Upper lobe of right lung (tissue), 1 donor: ENCODE measurements at regions not wholly inside any gene's neighbourhood (a gene's known extent, or its start where the extent isn't known, plus 50 kb on each side); places are given as distances from the start of the nearest gene placed in this dataset.

Source experiments
- ATAC-seq: fragments of 200-7000 bp; cut with Tn5 transposase; one replicate; pipeline ENCODE4 v1.9.1; 2020; ENCODE audit warnings: mild to moderate bottlenecking, moderate library complexity
- DNase-seq: peaks from one replicate; pipeline ENCODE4 v3.0.0-alpha.2; 2020
- H3K27ac ChIP-seq: fragments of 200-600 bp; one replicate; pipeline ENCODE4 v1.8.0; 2022
- H3K27me3 ChIP-seq: fragments of 200-600 bp; one replicate; pipeline ENCODE4 v1.8.0; 2022; ENCODE audit warnings: mild to moderate bottlenecking
- H3K36me3 ChIP-seq: fragments of 200-600 bp; one replicate; pipeline ENCODE4 v1.8.0; 2022
- H3K4me1 ChIP-seq: fragments of 200-600 bp; one replicate; pipeline ENCODE4 v1.8.0; 2022
- H3K4me3 ChIP-seq: fragments of 200-600 bp; one replicate; pipeline ENCODE4 v1.8.0; 2022; ENCODE audit warnings: mild to moderate bottlenecking
- H3K9me3 ChIP-seq: fragments of 200-600 bp; one replicate; pipeline ENCODE4 v1.8.0; 2022
- intact Hi-C: fragments of 100-400 bp; cut with DNase I; formaldehyde crosslinking; loops from one replicate; pipeline ENCODE4 v1.11.0; 2022
- TF ChIP-seq, protein P1 (sequence below): fragments of 200-600 bp; IDR thresholded peaks from one replicate; pipeline ENCODE4 v1.8.0; 2022; ENCODE audit warnings: antibody characterized with exemption
- donor health status: DM: no; HTN: yes; CAD: no; lungs with severe emphysema.

DNA sequence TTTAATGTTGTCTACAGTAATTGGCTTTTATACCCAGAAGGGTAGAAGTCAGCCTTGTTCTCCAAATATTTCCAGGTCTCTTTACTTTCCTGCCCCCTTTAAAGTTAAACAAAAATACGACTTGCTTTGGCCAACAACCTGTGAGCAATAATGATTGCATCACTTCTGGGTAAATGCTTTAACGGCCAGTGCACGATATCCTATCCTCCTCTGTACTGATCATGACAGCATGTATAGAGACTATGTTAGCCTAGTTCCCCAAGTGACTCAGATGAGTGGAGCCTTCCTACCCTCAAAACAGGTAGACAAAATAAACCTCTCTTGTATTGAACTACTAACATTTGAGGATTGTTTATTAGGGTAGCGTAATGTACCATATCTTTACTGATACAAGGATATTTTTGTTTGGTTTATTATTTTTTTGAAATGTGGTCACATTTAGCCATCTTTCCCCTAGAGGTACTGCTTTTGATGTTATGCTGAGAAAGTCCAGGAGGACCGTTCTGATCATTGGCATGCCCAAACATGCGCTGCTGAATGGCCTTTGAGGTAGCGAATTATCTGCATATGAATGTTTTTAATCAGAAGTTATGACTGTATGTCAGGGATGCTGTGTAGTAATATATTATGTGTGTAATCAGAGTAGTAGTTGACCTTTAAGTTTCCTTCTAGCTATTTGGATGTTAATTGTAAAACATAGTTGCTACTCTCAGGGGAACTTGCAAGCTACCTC is 262.6 kb upstream of the DCC start:
- Histone ChIP-seq H3K36me3 (no peaks in the 10 kb centered on the region), H3K4me1 (no peaks in the 10 kb centered on the region), H3K9me3 (no peaks in the 10 kb centered on the region), H3K27me3 (no peaks in the 10 kb centered on the region), H3K4me3 (no peak overlapping the region), H3K27ac (no peak overlapping the region)
- DNase-seq: no peak
- intact Hi-C loops: no loop called here
- TF ChIP-seq, protein P1, sequence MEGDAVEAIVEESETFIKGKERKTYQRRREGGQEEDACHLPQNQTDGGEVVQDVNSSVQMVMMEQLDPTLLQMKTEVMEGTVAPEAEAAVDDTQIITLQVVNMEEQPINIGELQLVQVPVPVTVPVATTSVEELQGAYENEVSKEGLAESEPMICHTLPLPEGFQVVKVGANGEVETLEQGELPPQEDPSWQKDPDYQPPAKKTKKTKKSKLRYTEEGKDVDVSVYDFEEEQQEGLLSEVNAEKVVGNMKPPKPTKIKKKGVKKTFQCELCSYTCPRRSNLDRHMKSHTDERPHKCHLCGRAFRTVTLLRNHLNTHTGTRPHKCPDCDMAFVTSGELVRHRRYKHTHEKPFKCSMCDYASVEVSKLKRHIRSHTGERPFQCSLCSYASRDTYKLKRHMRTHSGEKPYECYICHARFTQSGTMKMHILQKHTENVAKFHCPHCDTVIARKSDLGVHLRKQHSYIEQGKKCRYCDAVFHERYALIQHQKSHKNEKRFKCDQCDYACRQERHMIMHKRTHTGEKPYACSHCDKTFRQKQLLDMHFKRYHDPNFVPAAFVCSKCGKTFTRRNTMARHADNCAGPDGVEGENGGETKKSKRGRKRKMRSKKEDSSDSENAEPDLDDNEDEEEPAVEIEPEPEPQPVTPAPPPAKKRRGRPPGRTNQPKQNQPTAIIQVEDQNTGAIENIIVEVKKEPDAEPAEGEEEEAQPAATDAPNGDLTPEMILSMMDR: no peak
- ATAC-seq: no peak

DNA sequence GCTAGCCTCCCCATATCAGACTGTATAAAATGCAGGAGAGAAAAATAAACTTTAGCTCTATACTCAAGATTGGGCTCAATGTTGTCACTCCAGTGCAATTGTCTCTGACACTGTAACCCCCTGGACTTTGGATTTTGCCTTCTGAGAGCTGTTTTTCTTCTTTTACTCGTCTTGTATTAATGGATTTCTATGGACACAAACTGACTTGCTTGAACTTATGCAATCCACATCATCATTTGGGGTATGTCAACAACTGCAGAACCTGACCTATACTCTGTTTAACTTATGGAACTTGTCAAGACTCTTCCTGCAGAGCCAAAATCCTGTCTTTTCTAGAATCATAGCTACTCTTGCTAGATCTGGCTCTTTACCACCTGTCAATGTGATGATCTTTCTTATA is 257.8 kb upstream of the DCC start:
- Histone ChIP-seq H3K4me3 (no peak overlapping the region), H3K4me1 (no peaks in the 10 kb centered on the region), H3K36me3 (no peaks in the 10 kb centered on the region), H3K27me3 (no peaks in the 10 kb centered on the region), H3K27ac (no peak overlapping the region), H3K9me3 (no peaks in the 10 kb centered on the region)
- intact Hi-C loops: no loop called here
- TF ChIP-seq, protein P1: no peak
- no peak for DNase-seq
- no peak for ATAC-seq

DNA sequence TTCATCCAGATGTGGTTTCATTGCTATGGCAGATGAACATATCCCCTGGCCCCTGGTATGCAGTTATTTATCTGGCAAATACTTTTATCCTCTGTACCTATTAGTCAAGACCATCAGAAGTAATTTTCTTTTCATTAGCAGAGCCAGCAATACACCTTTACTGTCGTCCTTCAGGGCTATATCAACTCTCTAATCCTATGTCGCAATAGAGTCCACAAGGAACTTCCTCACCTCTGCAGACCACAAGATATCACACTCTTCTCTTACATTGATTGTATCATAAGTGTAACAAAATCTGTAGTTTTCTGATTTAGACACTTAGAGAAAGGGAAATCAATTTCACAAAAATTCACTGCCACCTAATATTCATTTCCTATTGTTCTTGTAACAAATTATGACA is 252.9 kb upstream of the DCC start:
- no peaks in the 10 kb centered on the region for H3K4me1 ChIP-seq
- no peaks in the 10 kb centered on the region for H3K9me3 ChIP-seq
- H3K4me3 ChIP-seq: no peak overlapping the region
- TF ChIP-seq, protein P1: no peak
- DNase-seq (no peak), ATAC-seq (no peak)
- no peaks in the 10 kb centered on the region for H3K36me3 ChIP-seq
- no peak overlapping the region for H3K27ac ChIP-seq
- intact Hi-C loops: no loop called here
- H3K27me3 ChIP-seq: no peaks in the 10 kb centered on the region

DNA sequence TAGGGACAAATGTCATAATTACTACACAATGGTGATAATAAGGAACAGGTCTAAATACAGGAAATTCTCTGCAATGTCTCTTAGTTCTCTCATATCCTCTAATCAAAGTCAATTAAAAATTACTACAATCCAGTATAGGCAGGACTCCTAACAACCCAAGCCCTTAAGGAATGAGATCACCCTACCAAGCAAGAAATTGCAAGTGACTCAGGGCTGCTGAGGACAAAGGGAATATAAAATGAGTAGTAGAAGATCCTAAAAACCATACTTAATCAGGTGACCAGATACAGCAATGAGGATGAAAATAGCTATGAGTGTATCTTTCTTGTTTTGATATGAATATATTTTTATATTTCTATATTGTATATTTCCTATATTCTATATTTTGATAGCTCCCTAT is 250.0 kb upstream of the DCC start:
- ATAC-seq: no peak

DNA sequence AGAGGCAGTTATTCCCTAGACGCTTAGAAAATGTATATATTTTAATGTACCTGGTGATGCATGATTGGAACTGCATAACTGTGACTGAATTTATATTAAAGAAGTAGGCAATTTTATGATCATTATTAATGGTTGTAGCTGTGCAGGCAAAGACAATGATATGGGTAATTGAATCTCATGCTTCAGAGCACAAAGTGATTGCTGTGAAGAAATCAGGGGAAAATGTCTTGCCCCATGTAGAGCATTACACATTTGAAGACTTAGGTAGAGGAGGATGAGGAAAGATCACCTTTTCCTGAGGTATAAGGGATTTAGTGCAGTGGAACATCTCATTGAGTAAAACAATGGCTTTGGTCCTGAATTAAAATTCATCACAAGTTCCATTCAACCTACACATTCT is 246.8 kb upstream of the DCC start:
- intact Hi-C loops: no loop called here
- no peaks in the 10 kb centered on the region for H3K4me1 ChIP-seq
- H3K27ac ChIP-seq: no peak overlapping the region
- no peaks in the 10 kb centered on the region for H3K36me3 ChIP-seq
- DNase-seq: no peak
- no peak for ATAC-seq
- H3K4me3 ChIP-seq: no peak overlapping the region
- no peaks in the 10 kb centered on the region for H3K9me3 ChIP-seq
- TF ChIP-seq, protein P1: no peak
- no peaks in the 10 kb centered on the region for H3K27me3 ChIP-seq

More for the DNA sequence above, 250.0 kb upstream of the DCC start:
- intact Hi-C loops: no loop called here
- no peaks in the 10 kb centered on the region for H3K9me3 ChIP-seq
- H3K36me3 ChIP-seq: no peaks in the 10 kb centered on the region
- H3K4me1 ChIP-seq: no peaks in the 10 kb centered on the region
- H3K27me3 ChIP-seq: no peaks in the 10 kb centered on the region
- TF ChIP-seq, protein P1: no peak
- no peak overlapping the region for H3K4me3 ChIP-seq
- DNase-seq: no peak
- H3K27ac ChIP-seq: no peak overlapping the region

DNA sequence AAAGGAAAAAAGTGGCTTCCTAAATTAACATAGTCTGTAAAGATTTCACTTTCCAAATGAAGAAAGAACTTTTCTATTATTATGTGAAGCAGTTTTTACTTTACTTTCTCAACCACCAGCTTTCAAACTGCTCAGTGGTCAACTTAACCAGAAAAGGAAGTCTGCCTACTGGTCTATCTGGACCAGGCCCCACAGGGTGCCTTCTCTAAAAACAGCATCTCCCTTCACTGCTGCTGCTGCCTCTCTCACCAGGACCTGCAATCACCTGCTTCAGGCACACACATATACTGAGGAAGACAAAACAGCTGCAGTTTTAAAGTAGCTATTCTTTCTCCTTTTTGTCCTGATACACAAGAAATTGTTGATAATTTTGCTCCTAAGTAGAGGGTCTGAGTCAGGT is 221.3 kb upstream of the DCC start:
- H3K4me1 ChIP-seq: no peaks in the 10 kb centered on the region
- TF ChIP-seq, protein P1: no peak
- no peaks in the 10 kb centered on the region for H3K27me3 ChIP-seq
- H3K9me3 ChIP-seq: no peaks in the 10 kb centered on the region
- intact Hi-C loops: no loop called here
- H3K4me3 ChIP-seq: no peak overlapping the region
- H3K27ac ChIP-seq: no peak overlapping the region
- DNase-seq: no peak
- H3K36me3 ChIP-seq: no peaks in the 10 kb centered on the region
- ATAC-seq: no peak
